Naive B cell (primary cell): ENCODE measurements at regions not wholly inside any gene's neighbourhood (a gene's known extent, or its start where the extent isn't known, plus 50 kb on each side); places are given as distances from the start of the nearest gene placed in this dataset.

Source experiments
- ATAC-seq, 2 donors: fragments of 150-1000 bp; cut with Tn5 transposase; 2 replicates each; pipeline ENCODE4 v1.10.0; 2021; ENCODE audit warnings: low read depth in 2 of 2, mild to moderate bottlenecking in 2 of 2, moderate library complexity in 2 of 2
- DNase-seq: peaks from one replicate; pipeline ENCODE4 v3.0.0; 2022
- H3K27ac Mint-ChIP-seq, 6 donors: one replicate each; pipeline ENCODE4 v1.8.0; 2020 to 2022; ENCODE audit warnings: mild to moderate bottlenecking in 6 of 6, mixed read lengths in 6 of 6, moderate library complexity in 5 of 6, inconsistent platforms in 2 of 6
- H3K27me3 Mint-ChIP-seq, 3 donors: one replicate each; pipeline ENCODE4 v1.8.0; 2021 to 2022; ENCODE audit warnings: mixed read lengths in 3 of 3, mild to moderate bottlenecking in 1 of 3
- H3K36me3 Mint-ChIP-seq, 2 donors: one replicate each; pipeline ENCODE4 v1.8.0; 2020 to 2022; ENCODE audit warnings: mixed read lengths in 2 of 2, inconsistent platforms in 1 of 2, mild to moderate bottlenecking in 1 of 2
- H3K4me1 Mint-ChIP-seq, 3 donors: one replicate each; pipeline ENCODE4 v1.8.0; 2020 to 2022; ENCODE audit warnings: mixed read lengths in 3 of 3, inconsistent platforms in 1 of 3, mild to moderate bottlenecking in 1 of 3, moderate library complexity in 1 of 3
- H3K4me3 Mint-ChIP-seq, 8 donors: one replicate each; pipeline ENCODE4 v1.8.0; 2020 to 2022; ENCODE audit warnings: mild to moderate bottlenecking in 8 of 8, mixed read lengths in 8 of 8, moderate library complexity in 8 of 8, inconsistent platforms in 2 of 8
- H3K9me3 Mint-ChIP-seq, 7 donors: one replicate each; pipeline ENCODE4 v1.8.0; 2020 to 2022; ENCODE audit warnings: mixed read lengths in 7 of 7, mild to moderate bottlenecking in 5 of 7, inconsistent platforms in 2 of 7, moderate library complexity in 1 of 7

DNA sequence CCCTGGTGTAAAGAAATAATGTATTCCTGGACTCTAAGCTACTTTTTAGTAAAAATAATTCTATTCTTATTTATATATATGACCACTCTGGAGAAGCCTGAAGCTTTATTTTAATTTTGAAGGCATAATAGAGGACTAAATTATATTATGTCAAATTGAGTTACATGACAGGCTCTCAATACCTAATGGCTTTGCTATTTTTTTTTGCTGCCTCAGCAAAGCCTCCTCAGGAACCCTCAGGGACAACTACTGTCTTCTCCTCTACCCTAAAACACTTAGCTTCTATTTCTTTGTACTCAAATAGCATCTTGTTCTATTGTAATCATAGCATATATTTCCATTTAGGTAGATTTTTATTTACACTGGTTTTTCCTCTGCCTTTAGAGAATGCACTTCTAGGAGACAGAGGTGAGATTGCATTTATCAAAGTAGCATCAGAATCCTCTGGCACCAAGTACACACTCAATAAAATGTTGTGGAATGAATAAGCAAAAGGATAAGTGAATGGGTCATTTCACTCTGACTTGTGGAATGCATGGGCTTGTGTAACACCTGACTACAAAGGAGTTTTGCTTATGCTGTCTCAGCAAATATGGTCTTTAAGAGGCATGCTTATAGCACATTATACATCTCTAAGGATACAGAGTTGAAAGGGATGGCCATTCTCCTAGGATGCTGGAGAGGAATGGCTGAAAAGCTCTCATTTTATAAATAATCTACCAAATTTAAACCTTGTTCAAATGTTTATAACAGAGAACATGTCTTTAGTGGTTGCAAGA lies 605.2 kb downstream of the KCNJ2 start:
- Mint-ChIP-seq H3K9me3 (peaks cover 0 to 1% (median 0%) of the 10 kb centered on the region in 7 donors), H3K4me3 (no peak overlapping the region), H3K4me1 (no peaks in the 10 kb centered on the region), H3K27me3 (no peaks in the 10 kb centered on the region), H3K36me3 (no peaks in the 10 kb centered on the region), H3K27ac (no peak overlapping the region)
- ATAC-seq (no peak), DNase-seq (no peak)

DNA sequence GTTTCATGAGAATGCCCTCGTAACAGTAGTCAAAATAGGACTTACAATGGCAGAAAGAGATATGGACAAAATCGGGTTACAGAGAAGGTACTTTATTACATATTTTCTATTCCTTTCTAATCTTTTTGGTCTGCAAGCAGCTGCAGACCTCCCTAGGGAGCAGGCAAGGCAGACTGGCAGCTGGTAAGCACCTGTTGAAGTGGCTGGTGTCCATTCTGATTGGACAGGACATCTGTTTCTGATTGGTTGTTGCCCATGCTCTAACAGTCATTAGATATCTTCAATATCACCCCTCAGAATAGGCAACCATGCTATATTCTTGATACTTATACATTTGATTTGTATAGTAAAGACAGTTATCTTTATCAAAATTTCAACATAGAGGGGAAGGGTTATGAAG lies 606.3 kb downstream of the KCNJ2 start:
- no peaks in the 10 kb centered on the region for H3K4me1 Mint-ChIP-seq
- H3K9me3 Mint-ChIP-seq = peaks cover 0 to 1% (median 0%) of the 10 kb centered on the region in 7 donors
- no peaks in the 10 kb centered on the region for H3K36me3 Mint-ChIP-seq
- no peak overlapping the region for H3K27ac Mint-ChIP-seq
- H3K4me3 Mint-ChIP-seq = no peak overlapping the region
- no peaks in the 10 kb centered on the region for H3K27me3 Mint-ChIP-seq
- ATAC-seq (no peak), DNase-seq (no peak)

GRCh38 chr17:70776441-70776840 lies 607.1 kb downstream of the KCNJ2 start:
- H3K4me3 Mint-ChIP-seq = no peak overlapping the region
- DNase-seq (no peak), ATAC-seq (no peak)
- H3K36me3 Mint-ChIP-seq = no peaks in the 10 kb centered on the region
- peaks cover 0 to 1% (median 0%) of the 10 kb centered on the region in 7 donors for H3K9me3 Mint-ChIP-seq
- no peaks in the 10 kb centered on the region for H3K27me3 Mint-ChIP-seq
- H3K4me1 Mint-ChIP-seq = no peaks in the 10 kb centered on the region
- H3K27ac Mint-ChIP-seq = no peak overlapping the region

DNA sequence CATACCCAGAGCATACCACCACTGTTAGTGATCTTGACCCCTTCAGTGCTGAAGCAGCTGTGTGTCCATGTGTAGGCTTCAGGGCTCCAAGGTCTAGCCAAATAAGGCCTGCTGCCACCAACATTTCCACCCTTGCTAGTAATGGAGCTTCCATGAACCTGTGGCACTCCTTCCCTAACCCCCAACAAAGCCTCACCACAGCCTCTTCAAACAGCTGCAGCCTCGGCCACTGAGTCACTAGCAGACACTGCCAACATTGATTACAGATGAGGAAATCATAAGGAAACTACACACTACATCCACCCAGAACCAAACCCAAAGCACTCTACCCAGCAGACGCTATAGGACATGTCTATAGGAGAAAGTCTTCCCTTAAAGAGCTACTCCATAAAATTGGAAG lies 610.7 kb downstream of the KCNJ2 start:
- Mint-ChIP-seq H3K9me3 (peaks cover 0 to 5% (median 0%) of the 10 kb centered on the region in 7 donors), H3K4me1 (no peaks in the 10 kb centered on the region), H3K27ac (no peak overlapping the region), H3K27me3 (no peaks in the 10 kb centered on the region), H3K4me3 (no peak overlapping the region), H3K36me3 (no peaks in the 10 kb centered on the region)
- ATAC-seq = no peak
- DNase-seq = no peak

GRCh38 chr17:70786081-70786480 lies 616.7 kb downstream of the KCNJ2 start:
- Mint-ChIP-seq H3K27ac (no peak overlapping the region), H3K27me3 (no peaks in the 10 kb centered on the region), H3K4me3 (no peak overlapping the region), H3K9me3 (peaks cover 2 to 10% (median 8%) of the 10 kb centered on the region in 7 donors), H3K36me3 (no peaks in the 10 kb centered on the region), H3K4me1 (no peaks in the 10 kb centered on the region)
- DNase-seq (no peak), ATAC-seq (no peak)

- Mint-ChIP-seq H3K27ac (no peak overlapping the region), H3K36me3 (no peaks in the 10 kb centered on the region), H3K4me1 (no peaks in the 10 kb centered on the region), H3K4me3 (no peak overlapping the region), H3K9me3 (peaks cover 2 to 10% (median 8%) of the 10 kb centered on the region in 7 donors), H3K27me3 (no peaks in the 10 kb centered on the region)
- DNase-seq (no peak), ATAC-seq (no peak)
These were observed 618.5 kb downstream of the KCNJ2 start for GRCh38 chr17:70787721-70788300.

GRCh38 chr17:70791748-70792443 lies 622.6 kb downstream of the KCNJ2 start:
- no peak for DNase-seq
- H3K27ac Mint-ChIP-seq = no peak overlapping the region
- no peak for ATAC-seq
- no peaks in the 10 kb centered on the region for H3K36me3 Mint-ChIP-seq
- no peak overlapping the region for H3K4me3 Mint-ChIP-seq
- peaks cover 2 to 11% (median 6%) of the 10 kb centered on the region in 7 donors for H3K9me3 Mint-ChIP-seq
- H3K27me3 Mint-ChIP-seq = no peaks in the 10 kb centered on the region
- no peaks in the 10 kb centered on the region for H3K4me1 Mint-ChIP-seq

GRCh38 chr17:70794738-70795137 lies 625.4 kb downstream of the KCNJ2 start:
- H3K36me3 Mint-ChIP-seq = no peaks in the 10 kb centered on the region
- H3K4me3 Mint-ChIP-seq = no peak overlapping the region
- H3K4me1 Mint-ChIP-seq = no peaks in the 10 kb centered on the region
- no peak for ATAC-seq
- H3K27ac Mint-ChIP-seq = no peak overlapping the region
- H3K27me3 Mint-ChIP-seq = no peaks in the 10 kb centered on the region
- no peak for DNase-seq
- peaks cover 2 to 10% (median 4%) of the 10 kb centered on the region in 7 donors for H3K9me3 Mint-ChIP-seq

DNA sequence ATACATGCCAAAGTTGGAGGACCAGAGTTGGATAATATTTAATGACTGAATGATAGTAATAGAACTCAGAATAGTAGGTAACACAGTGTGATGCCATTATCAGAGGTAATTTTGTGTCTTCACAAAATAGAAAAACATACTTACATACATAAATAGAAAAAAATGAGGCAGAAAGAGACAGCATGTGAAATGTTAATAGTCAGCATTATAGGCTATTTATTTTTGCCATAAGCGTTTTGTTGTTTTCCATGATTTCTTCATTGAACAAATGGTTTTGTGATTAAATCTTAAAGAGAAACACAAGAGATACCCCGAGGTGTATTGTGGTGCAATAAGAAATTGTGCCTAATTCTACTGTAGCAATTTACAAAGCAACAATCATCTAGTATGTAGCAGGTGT lies 626.3 kb downstream of the KCNJ2 start:
- Mint-ChIP-seq H3K27me3 (no peaks in the 10 kb centered on the region), H3K4me1 (no peaks in the 10 kb centered on the region), H3K36me3 (no peaks in the 10 kb centered on the region), H3K9me3 (peaks cover 2 to 7% (median 4%) of the 10 kb centered on the region in 7 donors), H3K27ac (no peak overlapping the region), H3K4me3 (no peak overlapping the region)
- DNase-seq = no peak
- no peak for ATAC-seq

GRCh38 chr17:70796757-70797156 lies 627.4 kb downstream of the KCNJ2 start:
- no peaks in the 10 kb centered on the region for H3K4me1 Mint-ChIP-seq
- DNase-seq = no peak
- ATAC-seq = no peak

GRCh38 chr17:70797166-70797565 lies 627.8 kb downstream of the KCNJ2 start:
- H3K9me3 Mint-ChIP-seq = peaks cover 2 to 7% (median 4%) of the 10 kb centered on the region in 7 donors
- H3K4me1 Mint-ChIP-seq = no peaks in the 10 kb centered on the region
- H3K36me3 Mint-ChIP-seq = no peaks in the 10 kb centered on the region
- ATAC-seq (no peak), DNase-seq (no peak)
- no peak overlapping the region for H3K27ac Mint-ChIP-seq
- no peak overlapping the region for H3K4me3 Mint-ChIP-seq
- H3K27me3 Mint-ChIP-seq = no peaks in the 10 kb centered on the region

More at GRCh38 chr17:70796757-70797156, 627.4 kb downstream of the KCNJ2 start:
- Mint-ChIP-seq H3K27me3 (no peaks in the 10 kb centered on the region), H3K4me3 (no peak overlapping the region), H3K27ac (no peak overlapping the region), H3K9me3 (peaks cover 2 to 7% (median 4%) of the 10 kb centered on the region in 7 donors), H3K36me3 (no peaks in the 10 kb centered on the region)

DNA sequence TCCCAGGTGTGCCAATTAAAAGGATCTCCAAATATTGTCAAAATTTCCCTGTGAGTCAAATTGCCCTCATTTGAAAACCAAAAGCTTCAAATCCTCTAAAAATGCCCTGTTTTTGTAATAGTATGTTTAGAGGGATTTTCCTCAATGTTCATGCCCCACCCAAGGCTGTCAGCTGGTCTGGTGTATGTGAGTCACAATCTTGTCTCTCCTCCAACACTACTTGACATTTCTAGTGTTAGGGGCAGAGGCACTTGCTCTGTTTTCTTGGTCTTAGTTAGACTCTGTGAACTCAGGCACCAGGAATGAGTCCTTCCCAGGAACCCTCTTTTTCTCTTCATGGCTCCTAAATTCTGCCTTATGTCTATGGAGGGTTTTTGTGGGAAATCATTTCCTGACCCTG lies 634.8 kb downstream of the KCNJ2 start:
- H3K4me1 Mint-ChIP-seq = no peaks in the 10 kb centered on the region
- H3K27me3 Mint-ChIP-seq = peaks cover 0 to under 1% (median 0%) of the 10 kb centered on the region in 3 donors
- DNase-seq = no peak
- H3K36me3 Mint-ChIP-seq = no peaks in the 10 kb centered on the region
- H3K9me3 Mint-ChIP-seq = peaks cover 0 to 9% (median 3%) of the 10 kb centered on the region in 7 donors
- H3K27ac Mint-ChIP-seq = no peak overlapping the region
- ATAC-seq = no peak
- no peak overlapping the region for H3K4me3 Mint-ChIP-seq

DNA sequence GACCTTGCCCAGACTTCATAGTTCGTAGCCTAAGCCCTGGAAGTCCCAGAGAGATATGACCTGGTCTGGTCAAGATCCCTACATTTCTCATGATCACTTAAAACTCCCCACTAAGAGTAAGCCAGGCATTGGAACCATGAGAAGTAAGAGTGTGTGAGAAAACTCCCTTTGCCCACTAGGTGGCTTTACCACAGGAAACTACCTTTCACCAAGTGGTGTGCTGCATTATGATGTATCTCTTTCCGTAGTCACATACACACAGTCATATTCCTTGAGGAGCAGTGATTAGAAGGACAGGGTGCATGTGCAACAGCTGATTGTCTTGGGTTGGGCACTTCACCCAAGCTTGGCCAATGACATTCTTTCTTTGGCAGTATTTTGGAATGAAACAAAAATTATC lies 639.3 kb downstream of the KCNJ2 start:
- ATAC-seq (no peak), DNase-seq (no peak)
- H3K9me3 Mint-ChIP-seq = peaks cover 0 to 4% (median 0%) of the 10 kb centered on the region in 7 donors
- peaks cover 0 to 9% (median 0%) of the 10 kb centered on the region in 3 donors for H3K27me3 Mint-ChIP-seq
- H3K4me1 Mint-ChIP-seq = no peaks in the 10 kb centered on the region
- H3K27ac Mint-ChIP-seq = no peak overlapping the region
- no peaks in the 10 kb centered on the region for H3K36me3 Mint-ChIP-seq
- H3K4me3 Mint-ChIP-seq = no peak overlapping the region

DNA sequence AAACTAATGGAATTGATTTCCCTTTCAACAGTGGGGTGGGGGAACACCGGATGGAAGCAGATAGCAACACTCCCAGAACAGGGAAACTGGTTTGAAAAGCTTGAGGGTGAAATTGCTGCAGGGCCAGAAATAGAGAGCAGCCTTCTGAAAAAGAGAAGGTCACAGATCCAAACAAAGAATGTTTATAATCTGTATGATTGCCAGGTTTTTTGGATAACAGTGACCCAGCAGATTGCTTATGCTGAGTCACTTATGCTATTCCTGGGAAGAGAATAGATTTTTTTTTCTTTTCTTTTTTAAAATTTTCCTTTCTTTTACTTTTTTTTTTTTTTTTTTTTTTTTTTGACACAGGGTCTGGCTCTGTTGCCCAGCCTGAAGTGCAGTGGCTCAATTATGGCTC lies 641.3 kb downstream of the KCNJ2 start:
- ATAC-seq (no peak), DNase-seq (no peak)
- H3K27ac Mint-ChIP-seq = no peak overlapping the region
- no peaks in the 10 kb centered on the region for H3K4me1 Mint-ChIP-seq
- peaks cover 0 to 9% (median 0%) of the 10 kb centered on the region in 3 donors for H3K27me3 Mint-ChIP-seq
- H3K36me3 Mint-ChIP-seq = no peaks in the 10 kb centered on the region
- H3K4me3 Mint-ChIP-seq = no peak overlapping the region
- peaks cover 0 to 2% (median 0%) of the 10 kb centered on the region in 7 donors for H3K9me3 Mint-ChIP-seq
